ENCODE measurements at regions not wholly inside any gene's neighbourhood (a gene's known extent, or its start where the extent isn't known, plus 50 kb on each side); places are given as distances from the start of the nearest gene placed in this dataset.

GRCh38 chrX:99271641-99272040 lies 1138.4 kb downstream of the PCDH19 start:
- H3K79me2 ChIP-seq (ENCODE audit: control insufficient read depth in 1 of 2, insufficient read depth in 2 of 2, low read length in 2 of 2) = no peaks in the 10 kb centered on the region
- no peaks in the 10 kb centered on the region for H3K23me2 ChIP-seq (ENCODE audit: low read depth, low read length)
- no peak overlapping the region for H3K9ac ChIP-seq (replicated peaks in 1 of 4; ENCODE audit: extremely low read depth in 1 of 4, low read depth in 3 of 4, low read length in 3 of 4)
- H3K4ac ChIP-seq (replicated peaks; ENCODE audit: insufficient read length, low read depth, low read length) = no peak overlapping the region
- FAIRE-seq = no peak
- H2BK15ac ChIP-seq (ENCODE audit: low read length) = no peak overlapping the region
- TF ChIP-seq SAP30 (IDR thresholded peaks at IDR 0.05; ENCODE audit: insufficient read depth, insufficient replicate concordance, low read length) (no peak), TEAD4 (IDR thresholded peaks at IDR 0.05; ENCODE audit: low read depth, low read length) (no peak), ZNF274 (IDR thresholded peaks at IDR 0.05; ENCODE audit: borderline replicate concordance, extremely low read depth, low read length) (no peak), GTF2F1 (IDR thresholded peaks at IDR 0.05; ENCODE audit: borderline replicate concordance, low read depth, low read length) (no peak)
- TF ChIP-seq, protein P1, sequence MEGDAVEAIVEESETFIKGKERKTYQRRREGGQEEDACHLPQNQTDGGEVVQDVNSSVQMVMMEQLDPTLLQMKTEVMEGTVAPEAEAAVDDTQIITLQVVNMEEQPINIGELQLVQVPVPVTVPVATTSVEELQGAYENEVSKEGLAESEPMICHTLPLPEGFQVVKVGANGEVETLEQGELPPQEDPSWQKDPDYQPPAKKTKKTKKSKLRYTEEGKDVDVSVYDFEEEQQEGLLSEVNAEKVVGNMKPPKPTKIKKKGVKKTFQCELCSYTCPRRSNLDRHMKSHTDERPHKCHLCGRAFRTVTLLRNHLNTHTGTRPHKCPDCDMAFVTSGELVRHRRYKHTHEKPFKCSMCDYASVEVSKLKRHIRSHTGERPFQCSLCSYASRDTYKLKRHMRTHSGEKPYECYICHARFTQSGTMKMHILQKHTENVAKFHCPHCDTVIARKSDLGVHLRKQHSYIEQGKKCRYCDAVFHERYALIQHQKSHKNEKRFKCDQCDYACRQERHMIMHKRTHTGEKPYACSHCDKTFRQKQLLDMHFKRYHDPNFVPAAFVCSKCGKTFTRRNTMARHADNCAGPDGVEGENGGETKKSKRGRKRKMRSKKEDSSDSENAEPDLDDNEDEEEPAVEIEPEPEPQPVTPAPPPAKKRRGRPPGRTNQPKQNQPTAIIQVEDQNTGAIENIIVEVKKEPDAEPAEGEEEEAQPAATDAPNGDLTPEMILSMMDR (IDR thresholded peaks at IDR 0.05; ENCODE audit: control extremely low read depth in 1 of 3, insufficient read depth in 1 of 3, low read depth in 1 of 3, low read length in 3 of 3) = peak in 1 of 3 experiments; percentile 10; a peak in 1 of 4 replicates
- no peak overlapping the region for H2BK12ac ChIP-seq (ENCODE audit: low read depth, low read length)
- H2BK20ac ChIP-seq (ENCODE audit: low read length) = no peak overlapping the region
- no peak overlapping the region for H2AK5ac ChIP-seq (ENCODE audit: low read depth, low read length)
- CTCF ChIA-PET (ENCODE audit: partially characterized antibody) = interaction anchor here (0.8 to 1.7 kb wide), 3 partner anchors 10 to 176 kb away, joined by 3 to 6 read pairs (median 3); no protein-coding TSS in a partner anchor
- no peaks in the 10 kb centered on the region for H3K27me3 ChIP-seq (replicated peaks in 1 of 4; ENCODE audit: control insufficient read depth in 3 of 4, extremely low read depth in 1 of 4, insufficient read depth in 3 of 4, low read length in 3 of 4)
- H3K14ac ChIP-seq (ENCODE audit: insufficient read length) = no peak overlapping the region
- H4K8ac ChIP-seq (ENCODE audit: extremely low read depth, insufficient read depth, low read length) = no peak overlapping the region
- no peak overlapping the region for H3K4me3 ChIP-seq (ENCODE audit: extremely low read depth in 1 of 4, insufficient read depth in 2 of 4, low read depth in 3 of 4, low read length in 4 of 4)
- H3K4me1 ChIP-seq (replicated peaks in 1 of 4; ENCODE audit: control insufficient read depth in 3 of 4, insufficient read depth in 4 of 4, low read length in 3 of 4) = no peaks in the 10 kb centered on the region
- no peaks in the 10 kb centered on the region; a peak in 1 of 4 replicates for H3K9me3 ChIP-seq (ENCODE audit: insufficient read depth in 2 of 2, low read depth in 1 of 2, low read length in 1 of 2)
- no peak overlapping the region for H2AFZ ChIP-seq (ENCODE audit: low read length)
- H3K79me1 ChIP-seq (ENCODE audit: low read depth, low read length) = no peaks in the 10 kb centered on the region
- no peak overlapping the region for H3K56ac ChIP-seq (replicated peaks; ENCODE audit: insufficient read length, low read depth, low read length)
- no peak overlapping the region for H3K23ac ChIP-seq (ENCODE audit: insufficient read length)
- no peak overlapping the region for H2BK120ac ChIP-seq (replicated peaks; ENCODE audit: low read depth, low read length)
- WGBS, 2 experiments (ENCODE audit: extremely low coverage in 1 of 2, insufficient coverage in 1 of 2, insufficient read length in 1 of 2, insufficient replicate concordance in 2 of 2, low coverage in 1 of 2, low lambda C conversion rate in 2 of 2, missing lambda C conversion rate in 1 of 2) = 91% methylated on average over 5 of the region's 8 CpGs; no CpG with 5 or more reads in 1 of the 2 experiments
- H2BK5ac ChIP-seq (ENCODE audit: low read depth, low read length) = no peak overlapping the region
- H4K20me1 ChIP-seq (replicated peaks in 1 of 2; ENCODE audit: control insufficient read depth in 1 of 2, insufficient read depth in 2 of 2, low read length in 2 of 2) = no peaks in the 10 kb centered on the region
- POLR2A ChIA-PET (ENCODE audit: partially characterized antibody) = no interaction called here
- H3K18ac ChIP-seq (ENCODE audit: extremely low read depth, low read length) = no peak overlapping the region
- no peak overlapping the region for H3K27ac ChIP-seq (ENCODE audit: low read depth, low read length)
- peak in 1 of 2 experiments; percentile 47 for DNase-seq (ENCODE audit: low read depth in 1 of 2, low spot score in 2 of 2)
- no peak overlapping the region for H4K5ac ChIP-seq (ENCODE audit: insufficient read length, low read depth, low read length)
- no peaks in the 10 kb centered on the region for H3K36me3 ChIP-seq (ENCODE audit: control insufficient read depth in 2 of 4, insufficient read depth in 4 of 4, low read length in 3 of 4)
- H3K4me2 ChIP-seq (ENCODE audit: insufficient read depth in 1 of 2, low read depth in 2 of 2, low read length in 2 of 2) = no peak overlapping the region
- no peak overlapping the region for H4K91ac ChIP-seq (replicated peaks; ENCODE audit: insufficient read length, low read length)

Data from H1 (cell line).